Neural progenitor cell (in vitro differentiated cells): ENCODE measurements at regions not wholly inside any gene's neighbourhood (a gene's known extent, or its start where the extent isn't known, plus 50 kb on each side); places are given as distances from the start of the nearest gene placed in this dataset.

Experiments
- DNase-seq: peaks from one replicate; pipeline ENCODE4 v3.0.0-alpha.2; 2016; ENCODE audit warnings: low spot score
- H2AFZ ChIP-seq: fragments of 200-600 bp; sonication (generic); replicated peaks from 2 replicates; pipeline ENCODE4 v1.6.1; 2016; ENCODE audit warnings: antibody characterized with exemption
- H3F3A ChIP-seq: fragments of 200-600 bp; sonication (generic); 2 replicates; pipeline ENCODE4 v1.6.1; 2016; ENCODE audit warnings: antibody characterized with exemption, low read depth
- H3K27ac ChIP-seq: fragments of 200-600 bp; sonication (generic); 2 replicates; pipeline ENCODE4 v1.5.1; 2016; ENCODE audit warnings: mild to moderate bottlenecking
- H3K27me3 ChIP-seq: fragments of 200-600 bp; sonication (generic); 2 replicates; pipeline ENCODE4 v1.6.1; 2016; ENCODE audit warnings: mild to moderate bottlenecking, moderate library complexity
- H3K36me3 ChIP-seq: fragments of 200-600 bp; sonication (generic); 2 replicates; pipeline ENCODE4 v1.5.1; 2016
- H3K4me1 ChIP-seq: fragments of 200-600 bp; sonication (generic); 2 replicates; pipeline ENCODE4 v1.6.1; 2016; ENCODE audit warnings: mixed run types
- H3K4me2 ChIP-seq: fragments of 200-600 bp; sonication (generic); 2 replicates; pipeline ENCODE4 v1.6.1; 2016
- H3K4me3 ChIP-seq: fragments of 200-600 bp; sonication (generic); 2 replicates; pipeline ENCODE4 v1.5.1; 2016
- H3K79me2 ChIP-seq: fragments of 200-600 bp; sonication (generic); 2 replicates; pipeline ENCODE4 v1.6.1; 2016; ENCODE audit warnings: low read depth
- H3K9ac ChIP-seq: fragments of 200-600 bp; sonication (generic); 2 replicates; pipeline ENCODE4 v1.6.1; 2016
- H3K9me3 ChIP-seq: fragments of 200-600 bp; sonication (generic); 2 replicates; pipeline ENCODE4 v1.5.1; 2016; ENCODE audit warnings: low read depth
- H4K20me1 ChIP-seq: fragments of 200-600 bp; sonication (generic); 2 replicates; pipeline ENCODE4 v1.6.1; 2016; ENCODE audit warnings: low read depth
- H3K27ac Mint-ChIP-seq: 3 replicates; pipeline ENCODE4 v1.8.0; 2021; ENCODE audit warnings: mixed read lengths
- H3K27me3 Mint-ChIP-seq: 2 replicates; pipeline ENCODE4 v1.8.0; 2022; ENCODE audit warnings: low read depth, mild to moderate bottlenecking, inconsistent platforms, moderate library complexity, mixed read lengths; ENCODE audit not compliant: insufficient read depth
- H3K36me3 Mint-ChIP-seq: 3 replicates; pipeline ENCODE4 v1.8.0; 2021; ENCODE audit warnings: mixed read lengths
- H3K4me1 Mint-ChIP-seq: 3 replicates; pipeline ENCODE4 v1.8.0; 2021; ENCODE audit warnings: mixed read lengths
- H3K4me3 Mint-ChIP-seq: 3 replicates; pipeline ENCODE4 v1.8.0; 2021; ENCODE audit warnings: mild to moderate bottlenecking, moderate library complexity, mixed read lengths
- H3K9me3 Mint-ChIP-seq: 3 replicates; pipeline ENCODE4 v1.8.0; 2020; ENCODE audit warnings: mixed read lengths
- EZH2 ChIP-seq: fragments of 200-600 bp; sonication (generic); IDR thresholded peaks from 2 replicates; pipeline ENCODE4 v1.6.1; 2017; ENCODE audit warnings: antibody characterized with exemption, mild to moderate bottlenecking, moderate library complexity
- EZH2phosphoT487 ChIP-seq: fragments of 200-600 bp; sonication (generic); IDR thresholded peaks from 2 replicates; pipeline ENCODE4 v1.6.1; 2017; ENCODE audit warnings: antibody characterized with exemption
- TF ChIP-seq, protein P1 (sequence below): fragments of 200-600 bp; sonication (generic); IDR thresholded peaks from 2 replicates; pipeline ENCODE4 v1.5.1; 2017; ENCODE audit warnings: antibody characterized with exemption, mild to moderate bottlenecking

DNA sequence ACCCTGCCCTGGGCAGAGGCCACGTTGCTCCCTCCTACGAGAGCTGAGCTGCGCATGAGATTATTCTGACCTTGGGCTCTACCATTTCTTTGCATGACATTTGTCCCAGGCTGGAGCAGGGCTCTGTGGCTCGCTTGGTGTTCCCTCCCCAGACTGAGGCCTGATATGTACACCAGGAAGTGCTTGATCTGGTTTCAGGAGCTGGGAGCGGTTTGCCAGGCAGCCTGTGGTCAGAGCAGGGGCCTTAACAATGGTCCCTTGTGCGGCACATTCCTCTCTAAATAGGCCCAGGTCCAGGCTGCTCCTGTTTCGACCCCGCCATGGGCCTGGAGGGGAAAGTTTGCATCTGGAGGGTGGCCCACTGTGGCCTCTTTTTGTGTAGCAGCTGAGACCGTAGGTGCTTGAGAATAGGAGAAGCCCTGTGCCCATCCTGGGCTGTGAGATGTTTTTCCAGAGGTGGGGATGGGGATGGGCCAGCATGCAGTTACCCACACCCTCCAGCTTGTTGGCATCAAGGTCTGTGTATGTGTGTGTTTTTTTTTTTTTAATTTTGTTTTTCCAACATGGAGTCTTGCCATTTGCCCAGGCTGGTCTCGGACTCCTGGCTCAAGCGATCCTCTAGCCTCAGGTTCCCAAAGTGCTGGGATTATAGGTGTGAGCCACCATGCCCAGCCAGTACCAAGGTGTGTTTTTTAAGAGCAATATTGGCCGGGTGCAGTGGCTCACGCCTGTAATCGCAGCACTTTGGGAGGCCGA lies 253.9 kb downstream of the SEC14L1 start:
- peaks cover 89% of the 10 kb centered on the region for H3K79me2 ChIP-seq
- peaks cover 50% of the 10 kb centered on the region for H3K4me1 ChIP-seq
- Mint-ChIP-seq H3K27ac (peak overlapping the region; percentile 76), H3K9me3 (peaks cover 2% of the 10 kb centered on the region), H3K36me3 (peaks cover 12% of the 10 kb centered on the region), H3K4me1 (peaks cover 56% of the 10 kb centered on the region), H3K27me3 (no peaks in the 10 kb centered on the region), H3K4me3 (no peak overlapping the region)
- peak overlapping the region; percentile 29 for H3K9ac ChIP-seq
- no peak overlapping the region for H2AFZ ChIP-seq
- peaks cover 41% of the 10 kb centered on the region for H3F3A ChIP-seq
- H3K4me2 ChIP-seq = peak overlapping the region; percentile 68
- no peaks in the 10 kb centered on the region for H3K36me3 ChIP-seq
- H3K27me3 ChIP-seq = no peaks in the 10 kb centered on the region
- no peaks in the 10 kb centered on the region for H3K9me3 ChIP-seq
- H3K27ac ChIP-seq = peak overlapping the region; percentile 87
- no peak for TF ChIP-seq EZH2
- TF ChIP-seq EZH2phosphoT487 = no peak
- TF ChIP-seq, protein P1, sequence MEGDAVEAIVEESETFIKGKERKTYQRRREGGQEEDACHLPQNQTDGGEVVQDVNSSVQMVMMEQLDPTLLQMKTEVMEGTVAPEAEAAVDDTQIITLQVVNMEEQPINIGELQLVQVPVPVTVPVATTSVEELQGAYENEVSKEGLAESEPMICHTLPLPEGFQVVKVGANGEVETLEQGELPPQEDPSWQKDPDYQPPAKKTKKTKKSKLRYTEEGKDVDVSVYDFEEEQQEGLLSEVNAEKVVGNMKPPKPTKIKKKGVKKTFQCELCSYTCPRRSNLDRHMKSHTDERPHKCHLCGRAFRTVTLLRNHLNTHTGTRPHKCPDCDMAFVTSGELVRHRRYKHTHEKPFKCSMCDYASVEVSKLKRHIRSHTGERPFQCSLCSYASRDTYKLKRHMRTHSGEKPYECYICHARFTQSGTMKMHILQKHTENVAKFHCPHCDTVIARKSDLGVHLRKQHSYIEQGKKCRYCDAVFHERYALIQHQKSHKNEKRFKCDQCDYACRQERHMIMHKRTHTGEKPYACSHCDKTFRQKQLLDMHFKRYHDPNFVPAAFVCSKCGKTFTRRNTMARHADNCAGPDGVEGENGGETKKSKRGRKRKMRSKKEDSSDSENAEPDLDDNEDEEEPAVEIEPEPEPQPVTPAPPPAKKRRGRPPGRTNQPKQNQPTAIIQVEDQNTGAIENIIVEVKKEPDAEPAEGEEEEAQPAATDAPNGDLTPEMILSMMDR = no peak
- peaks cover 95% of the 10 kb centered on the region for H4K20me1 ChIP-seq
- peak; percentile 70 for DNase-seq
- H3K4me3 ChIP-seq = no peak overlapping the region

DNA sequence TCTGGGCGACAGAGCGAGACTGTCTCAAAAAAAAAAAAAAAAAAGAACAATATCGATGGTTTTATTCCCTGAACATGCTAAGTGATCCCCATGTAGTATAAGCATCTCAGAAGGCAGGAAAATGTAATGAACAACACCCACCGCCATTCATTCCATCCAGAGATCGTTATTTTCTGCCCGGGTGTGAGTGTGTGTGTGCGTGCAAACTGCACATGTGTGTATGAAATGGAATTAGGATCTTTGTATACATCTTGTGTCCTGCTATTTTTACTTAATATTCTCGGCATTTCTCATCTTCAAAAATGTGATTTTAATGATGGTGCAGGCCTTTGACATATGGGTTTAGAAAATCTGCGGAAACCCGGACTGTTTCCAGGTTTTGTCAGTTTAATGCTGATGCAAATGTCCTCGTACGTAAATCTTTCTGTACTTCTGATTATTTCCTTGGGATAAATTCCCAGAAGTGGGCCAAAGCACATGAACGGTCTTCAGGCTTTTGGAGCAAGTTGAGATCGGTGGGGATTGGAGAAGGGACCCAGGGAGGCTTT lies 254.8 kb downstream of the SEC14L1 start:
- Histone ChIP-seq H3F3A (peaks cover 36% of the 10 kb centered on the region), H2AFZ (no peak overlapping the region), H3K4me1 (peaks cover 48% of the 10 kb centered on the region), H3K27me3 (no peaks in the 10 kb centered on the region), H3K4me2 (no peak overlapping the region), H3K9ac (no peak overlapping the region), H3K9me3 (no peaks in the 10 kb centered on the region), H3K36me3 (no peaks in the 10 kb centered on the region), H3K27ac (no peak overlapping the region), H3K4me3 (no peak overlapping the region), H3K79me2 (peaks cover 93% of the 10 kb centered on the region), H4K20me1 (peaks cover 98% of the 10 kb centered on the region)
- peaks cover 56% of the 10 kb centered on the region for H3K4me1 Mint-ChIP-seq
- H3K4me3 Mint-ChIP-seq = no peak overlapping the region
- H3K36me3 Mint-ChIP-seq = peaks cover 12% of the 10 kb centered on the region
- H3K9me3 Mint-ChIP-seq = peaks cover 2% of the 10 kb centered on the region
- peak overlapping the region; percentile 2 for H3K27ac Mint-ChIP-seq
- DNase-seq = no peak
- TF ChIP-seq, protein P1 = no peak
- TF ChIP-seq EZH2 (no peak), EZH2phosphoT487 (no peak)
- H3K27me3 Mint-ChIP-seq = peaks cover 2% of the 10 kb centered on the region

DNA sequence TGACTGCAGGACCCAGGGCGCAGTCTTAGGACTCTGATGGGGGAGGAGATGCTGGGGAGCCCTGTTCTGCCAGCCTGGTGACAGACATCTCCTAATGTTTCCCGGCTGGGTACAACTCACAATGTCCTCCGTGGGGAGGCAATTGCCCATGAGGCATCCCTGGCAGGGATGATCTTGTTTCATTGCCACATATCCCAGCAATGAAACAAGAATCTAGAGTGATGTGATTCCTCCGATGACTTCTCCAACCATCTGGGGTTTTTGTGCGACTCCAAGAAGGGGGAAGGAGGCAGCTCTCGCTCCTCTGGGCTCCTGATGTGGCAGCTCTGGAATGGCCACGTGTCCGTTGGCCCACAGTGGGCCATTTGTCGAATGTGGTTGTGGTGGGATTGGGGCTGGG lies 255.8 kb downstream of the SEC14L1 start:
- no peak overlapping the region for H3K27ac ChIP-seq
- H3K9me3 ChIP-seq = no peaks in the 10 kb centered on the region
- H4K20me1 ChIP-seq = peaks cover 98% of the 10 kb centered on the region
- no peaks in the 10 kb centered on the region for H3K36me3 ChIP-seq
- peaks cover 93% of the 10 kb centered on the region for H3K79me2 ChIP-seq
- TF ChIP-seq EZH2 = no peak
- DNase-seq = no peak
- peaks cover 47% of the 10 kb centered on the region for H3K4me1 Mint-ChIP-seq
- peaks cover 15% of the 10 kb centered on the region for H3K36me3 Mint-ChIP-seq
- no peaks in the 10 kb centered on the region for H3K27me3 ChIP-seq
- H3K4me3 Mint-ChIP-seq = no peak overlapping the region
- no peak overlapping the region for H3K4me3 ChIP-seq
- no peak overlapping the region for H3K27ac Mint-ChIP-seq
- H3K4me1 ChIP-seq = peaks cover 38% of the 10 kb centered on the region
- no peak overlapping the region for H3K9ac ChIP-seq
- peaks cover 2% of the 10 kb centered on the region for H3K27me3 Mint-ChIP-seq
- no peak overlapping the region for H2AFZ ChIP-seq
- H3K9me3 Mint-ChIP-seq = peaks cover 2% of the 10 kb centered on the region
- H3F3A ChIP-seq = peaks cover 26% of the 10 kb centered on the region
- no peak overlapping the region for H3K4me2 ChIP-seq

DNA sequence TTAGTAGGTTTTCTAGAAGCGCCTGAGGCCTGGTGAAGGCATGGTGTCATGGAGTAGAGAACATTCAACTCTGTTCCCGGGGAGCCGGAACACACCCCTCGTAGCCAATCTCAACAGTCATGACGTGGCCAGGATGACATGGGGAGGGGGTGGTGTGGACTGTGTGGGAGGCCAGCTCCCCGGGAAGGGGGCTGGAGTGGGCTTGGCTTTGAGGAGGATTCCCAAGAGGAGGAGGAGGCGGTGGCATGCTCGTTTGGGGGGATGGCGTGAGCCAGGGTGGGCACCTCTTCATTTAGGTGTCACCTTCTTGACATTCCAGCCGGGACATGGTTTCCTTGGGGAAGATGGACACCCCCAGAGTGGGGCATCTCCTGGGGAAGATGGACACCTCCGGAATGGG lies 257.5 kb downstream of the SEC14L1 start:
- no peak for DNase-seq
- Histone ChIP-seq H3K36me3 (no peaks in the 10 kb centered on the region), H4K20me1 (peaks cover 98% of the 10 kb centered on the region), H3K9me3 (no peaks in the 10 kb centered on the region), H3K4me1 (peaks cover 21% of the 10 kb centered on the region), H3K79me2 (peaks cover 99% of the 10 kb centered on the region), H3F3A (peaks cover 9% of the 10 kb centered on the region), H3K27ac (no peak overlapping the region), H3K27me3 (no peaks in the 10 kb centered on the region), H3K9ac (no peak overlapping the region), H2AFZ (no peak overlapping the region), H3K4me3 (no peak overlapping the region), H3K4me2 (no peak overlapping the region)
- Mint-ChIP-seq H3K27me3 (peaks cover 4% of the 10 kb centered on the region), H3K9me3 (peaks cover 2% of the 10 kb centered on the region), H3K4me1 (peaks cover 31% of the 10 kb centered on the region), H3K27ac (no peak overlapping the region), H3K4me3 (no peak overlapping the region), H3K36me3 (peaks cover 23% of the 10 kb centered on the region)
- TF ChIP-seq EZH2phosphoT487 (no peak), EZH2 (no peak)
- TF ChIP-seq, protein P1 = no peak
